ENCODE measurements at regions not wholly inside any gene's neighbourhood (a gene's known extent, or its start where the extent isn't known, plus 50 kb on each side); places are given as distances from the start of the nearest gene placed in this dataset.

- Histone ChIP-seq H3K36me3 (no peaks in the 10 kb centered on the region), H3K4me1 (no peaks in the 10 kb centered on the region), H3K9me3 (no peaks in the 10 kb centered on the region), H3K27me3 (no peaks in the 10 kb centered on the region), H3K4me3 (no peak overlapping the region), H3K27ac (no peak overlapping the region)
- ATAC-seq (no peak), DNase-seq (no peak)
- in situ Hi-C loops (cut with MboI; ENCODE audit: low sequenced_read_pairs in 4 of 4) (no loop called here), intact Hi-C loops (cut with DNase I; ENCODE audit: low total_unique reads) (no loop called here)
- TF ChIP-seq CTCF (IDR thresholded peaks at IDR 0.05 in 4 of 5, conservative IDR thresholded peaks at IDR 0.05 in 1 of 5), result no peak
- TF ChIP-seq POLR2A (IDR thresholded peaks at IDR 0.05), result no peak
These were observed 706.7 kb downstream of the RERGL start for GRCh38 chr12:17383321-17383720.

GRCh38 chr12:17381211-17381610 is 708.8 kb downstream of the RERGL start:
- H3K4me3 ChIP-seq, result no peak overlapping the region
- no peaks in the 10 kb centered on the region for H3K4me1 ChIP-seq
- intact Hi-C loops (cut with DNase I; ENCODE audit: low total_unique reads), result no loop called here
- H3K27ac ChIP-seq, result no peak overlapping the region
- no peaks in the 10 kb centered on the region for H3K9me3 ChIP-seq
- DNase-seq (no peak), ATAC-seq (no peak)
- H3K36me3 ChIP-seq, result no peaks in the 10 kb centered on the region
- H3K27me3 ChIP-seq, result no peaks in the 10 kb centered on the region
- TF ChIP-seq POLR2A (IDR thresholded peaks at IDR 0.05), result no peak
- TF ChIP-seq CTCF (IDR thresholded peaks at IDR 0.05 in 4 of 5, conservative IDR thresholded peaks at IDR 0.05 in 1 of 5), result no peak
- in situ Hi-C loops (cut with MboI; ENCODE audit: low sequenced_read_pairs in 4 of 4), result no loop called here

GRCh38 chr12:17372508-17372907 is 717.5 kb downstream of the RERGL start:
- H3K4me1 ChIP-seq, result no peaks in the 10 kb centered on the region
- no peaks in the 10 kb centered on the region for H3K9me3 ChIP-seq
- no peak overlapping the region for H3K4me3 ChIP-seq
- ATAC-seq (no peak), DNase-seq (no peak)
- intact Hi-C loops (cut with DNase I; ENCODE audit: low total_unique reads) (no loop called here), in situ Hi-C loops (cut with MboI; ENCODE audit: low sequenced_read_pairs in 4 of 4) (no loop called here)
- no peak for TF ChIP-seq CTCF (IDR thresholded peaks at IDR 0.05 in 4 of 5, conservative IDR thresholded peaks at IDR 0.05 in 1 of 5)
- TF ChIP-seq POLR2A (IDR thresholded peaks at IDR 0.05), result no peak
- H3K36me3 ChIP-seq, result no peaks in the 10 kb centered on the region
- no peaks in the 10 kb centered on the region for H3K27me3 ChIP-seq
- no peak overlapping the region for H3K27ac ChIP-seq

GRCh38 chr12:17371491-17372215 is 718.3 kb downstream of the RERGL start:
- no peak for ATAC-seq
- in situ Hi-C loops (cut with MboI; ENCODE audit: low sequenced_read_pairs in 4 of 4), result no loop called here
- H3K36me3 ChIP-seq, result no peaks in the 10 kb centered on the region
- no peaks in the 10 kb centered on the region for H3K9me3 ChIP-seq
- no peak for TF ChIP-seq POLR2A (IDR thresholded peaks at IDR 0.05)
- no peak for TF ChIP-seq CTCF (IDR thresholded peaks at IDR 0.05 in 4 of 5, conservative IDR thresholded peaks at IDR 0.05 in 1 of 5)
- no peak overlapping the region for H3K27ac ChIP-seq
- no peak overlapping the region for H3K4me3 ChIP-seq
- intact Hi-C loops (cut with DNase I; ENCODE audit: low total_unique reads), result no loop called here
- no peaks in the 10 kb centered on the region for H3K27me3 ChIP-seq
- no peak for DNase-seq
- H3K4me1 ChIP-seq, result no peaks in the 10 kb centered on the region

GRCh38 chr12:17370621-17371020 is 719.4 kb downstream of the RERGL start:
- H3K27ac ChIP-seq, result no peak overlapping the region
- ATAC-seq, result no peak
- no peak overlapping the region for H3K4me3 ChIP-seq
- intact Hi-C loops (cut with DNase I; ENCODE audit: low total_unique reads) (no loop called here), in situ Hi-C loops (cut with MboI; ENCODE audit: low sequenced_read_pairs in 4 of 4) (no loop called here)
- TF ChIP-seq POLR2A (IDR thresholded peaks at IDR 0.05), result no peak
- TF ChIP-seq CTCF (IDR thresholded peaks at IDR 0.05 in 4 of 5, conservative IDR thresholded peaks at IDR 0.05 in 1 of 5), result no peak
- H3K27me3 ChIP-seq, result no peaks in the 10 kb centered on the region
- H3K4me1 ChIP-seq, result no peaks in the 10 kb centered on the region
- DNase-seq, result no peak
- H3K36me3 ChIP-seq, result no peaks in the 10 kb centered on the region
- no peaks in the 10 kb centered on the region for H3K9me3 ChIP-seq
